ENCODE measurements at regions not wholly inside any gene's neighbourhood (a gene's known extent, or its start where the extent isn't known, plus 50 kb on each side); places are given as distances from the start of the nearest gene placed in this dataset.

GRCh38 chr4:33649471-33649870 lies 2594.8 kb downstream of the ARAP2 start:
- Histone ChIP-seq H4K20me1 (ENCODE audit: insufficient read depth, low read length) (no peaks in the 10 kb centered on the region), H3K79me2 (ENCODE audit: insufficient read depth, low read length) (no peaks in the 10 kb centered on the region), H3K9me3 (replicated peaks in 1 of 2; ENCODE audit: control insufficient read depth in 1 of 2, insufficient read depth in 1 of 2, low read length in 2 of 2) (no peaks in the 10 kb centered on the region), H3K36me3 (replicated peaks in 1 of 2; ENCODE audit: control insufficient read depth in 1 of 2, insufficient read depth in 2 of 2, low read length in 2 of 2) (no peaks in the 10 kb centered on the region), H3K4me2 (replicated peaks; ENCODE audit: extremely low read depth, low read length, poor library complexity, severe bottlenecking) (no peak overlapping the region), H3K27me3 (ENCODE audit: control insufficient read depth in 2 of 2, insufficient read depth in 2 of 2, low read length in 2 of 2) (no peaks in the 10 kb centered on the region), H3K9ac (ENCODE audit: insufficient read depth, low read length, poor library complexity, severe bottlenecking) (no peak overlapping the region), H3K27ac (ENCODE audit: low read depth in 1 of 2, low read length in 2 of 2) (no peak overlapping the region), H3K4me1 (ENCODE audit: control insufficient read depth in 1 of 2, insufficient read depth in 2 of 2, low read length in 2 of 2) (no peaks in the 10 kb centered on the region), H3K4me3 (replicated peaks in 1 of 3; ENCODE audit: low read depth in 2 of 3, low read length in 3 of 3) (no peak overlapping the region), H2AFZ (ENCODE audit: insufficient read depth, low read depth, low read length, poor library complexity, severe bottlenecking) (no peak overlapping the region)
- intact Hi-C loops (cut with micrococcal nuclease) = no loop called here
- Mint-ChIP-seq H3K4me1 (no peaks in the 10 kb centered on the region), H3K9me3 (peaks cover 0 to 8% (median 0%) of the 10 kb centered on the region in 7 donors), H3K27ac (no peak overlapping the region), H3K27me3 (ENCODE audit: low read depth in 3 of 3) (no peaks in the 10 kb centered on the region), H3K36me3 (no peaks in the 10 kb centered on the region), H3K4me3 (no peak overlapping the region)
- no CpG with 5 or more reads among the region's 1 CpG for WGBS (ENCODE audit: insufficient coverage)
- TF ChIP-seq CTCF (IDR thresholded peaks at IDR 0.05) = no peak
- no peak for DNase-seq

GRCh38 chr4:33650036-33650435 lies 2594.3 kb downstream of the ARAP2 start:
- H4K20me1 ChIP-seq (ENCODE audit: insufficient read depth, low read length) = no peaks in the 10 kb centered on the region
- peaks cover 0 to 8% (median 0%) of the 10 kb centered on the region in 7 donors for H3K9me3 Mint-ChIP-seq
- DNase-seq = no peak
- no peaks in the 10 kb centered on the region for H3K27me3 ChIP-seq (ENCODE audit: control insufficient read depth in 2 of 2, insufficient read depth in 2 of 2, low read length in 2 of 2)
- H2AFZ ChIP-seq (ENCODE audit: insufficient read depth, low read depth, low read length, poor library complexity, severe bottlenecking) = no peak overlapping the region
- H3K36me3 ChIP-seq (replicated peaks in 1 of 2; ENCODE audit: control insufficient read depth in 1 of 2, insufficient read depth in 2 of 2, low read length in 2 of 2) = no peaks in the 10 kb centered on the region
- H3K27me3 Mint-ChIP-seq (ENCODE audit: low read depth in 3 of 3) = no peaks in the 10 kb centered on the region
- H3K4me1 ChIP-seq (ENCODE audit: control insufficient read depth in 1 of 2, insufficient read depth in 2 of 2, low read length in 2 of 2) = no peaks in the 10 kb centered on the region
- no peak overlapping the region for H3K9ac ChIP-seq (ENCODE audit: insufficient read depth, low read length, poor library complexity, severe bottlenecking)
- no peak overlapping the region for H3K4me3 Mint-ChIP-seq
- no peaks in the 10 kb centered on the region for H3K9me3 ChIP-seq (replicated peaks in 1 of 2; ENCODE audit: control insufficient read depth in 1 of 2, insufficient read depth in 1 of 2, low read length in 2 of 2)
- no peaks in the 10 kb centered on the region for H3K4me1 Mint-ChIP-seq
- no peak overlapping the region for H3K4me2 ChIP-seq (replicated peaks; ENCODE audit: extremely low read depth, low read length, poor library complexity, severe bottlenecking)
- 83% methylated on average over 1 of the region's 2 CpGs for WGBS (ENCODE audit: insufficient coverage)
- H3K4me3 ChIP-seq (replicated peaks in 1 of 3; ENCODE audit: low read depth in 2 of 3, low read length in 3 of 3) = no peak overlapping the region
- no peak overlapping the region for H3K27ac ChIP-seq (ENCODE audit: low read depth in 1 of 2, low read length in 2 of 2)
- no peaks in the 10 kb centered on the region for H3K79me2 ChIP-seq (ENCODE audit: insufficient read depth, low read length)
- H3K27ac Mint-ChIP-seq = no peak overlapping the region
- intact Hi-C loops (cut with micrococcal nuclease) = no loop called here
- no peak for TF ChIP-seq CTCF (IDR thresholded peaks at IDR 0.05)
- no peaks in the 10 kb centered on the region for H3K36me3 Mint-ChIP-seq
